GM23338 (cell line): ENCODE measurements at regions not wholly inside any gene's neighbourhood (a gene's known extent, or its start where the extent isn't known, plus 50 kb on each side); places are given as distances from the start of the nearest gene placed in this dataset.

Source experiments
- ATAC-seq: fragments of 200-7000 bp; cut with Tn5 transposase; 3 replicates; pipeline ENCODE4 v1.9.1; 2020
- DNase-seq: peaks from one replicate; pipeline ENCODE4 v3.0.0-alpha.2; 2015; ENCODE audit warnings: low spot score
- H2AFZ ChIP-seq: fragments of 200-600 bp; sonication (generic); 2 replicates; pipeline ENCODE4 v1.8.0; 2016; ENCODE audit warnings: antibody characterized with exemption, mild to moderate bottlenecking, moderate library complexity
- H3F3A ChIP-seq: fragments of 200-600 bp; sonication (generic); replicated peaks from 2 replicates; pipeline ENCODE4 v1.8.0; 2017; ENCODE audit warnings: antibody characterized with exemption, mixed run types, low read depth
- H3K27ac ChIP-seq: fragments of 200-600 bp; sonication (generic); 2 replicates; pipeline ENCODE4 v1.6.1; 2016; ENCODE audit warnings: low read depth
- H3K27me3 ChIP-seq: fragments of 200-600 bp; sonication (generic); 2 replicates; pipeline ENCODE4 v1.8.0; 2016; ENCODE audit warnings: mild to moderate bottlenecking, mixed run types, moderate library complexity; ENCODE audit not compliant: insufficient read depth
- H3K36me3 ChIP-seq: fragments of 200-600 bp; sonication (generic); 2 replicates; pipeline ENCODE4 v1.8.0; 2016; ENCODE audit warnings: mild to moderate bottlenecking; ENCODE audit not compliant: insufficient read depth
- H3K4me1 ChIP-seq: fragments of 200-600 bp; sonication (generic); 2 replicates; pipeline ENCODE4 v1.8.0; 2016; ENCODE audit warnings: mild to moderate bottlenecking, moderate library complexity; ENCODE audit not compliant: insufficient read depth
- H3K4me2 ChIP-seq: fragments of 200-600 bp; sonication (generic); 2 replicates; pipeline ENCODE4 v1.7.1; 2017; ENCODE audit warnings: mixed run types
- H3K4me3 ChIP-seq: fragments of 200-600 bp; sonication (generic); 2 replicates; pipeline ENCODE4 v1.6.1; 2016; ENCODE audit warnings: mixed run types
- H3K79me2 ChIP-seq: fragments of 200-600 bp; sonication (generic); replicated peaks from 2 replicates; pipeline ENCODE4 v1.8.0; 2017; ENCODE audit warnings: mild to moderate bottlenecking; ENCODE audit not compliant: insufficient read depth
- H3K9me2 ChIP-seq: fragments of 200-600 bp; sonication (generic); 2 replicates; pipeline ENCODE4 v1.8.0; 2017; ENCODE audit not compliant: insufficient read depth
- H4K20me1 ChIP-seq: fragments of 200-600 bp; sonication (generic); replicated peaks from 2 replicates; pipeline ENCODE4 v1.8.0; 2017; ENCODE audit warnings: mild to moderate bottlenecking; ENCODE audit not compliant: insufficient read depth
- H3K27ac Mint-ChIP-seq: 2 replicates; pipeline ENCODE4 v1.8.0; 2020; ENCODE audit warnings: inconsistent platforms, mild to moderate bottlenecking, moderate library complexity, mixed read lengths
- H3K27me3 Mint-ChIP-seq: 3 replicates; pipeline ENCODE4 v1.8.0; 2022; ENCODE audit warnings: low read depth, mild to moderate bottlenecking, moderate library complexity, mixed read lengths, inconsistent platforms; ENCODE audit not compliant: insufficient read depth, poor library complexity
- H3K36me3 Mint-ChIP-seq: 3 replicates; pipeline ENCODE4 v1.8.0; 2021; ENCODE audit warnings: low read depth, mild to moderate bottlenecking, inconsistent platforms, moderate library complexity, mixed read lengths
- H3K4me1 Mint-ChIP-seq: 3 replicates; pipeline ENCODE4 v1.8.0; 2020; ENCODE audit warnings: mild to moderate bottlenecking, inconsistent platforms, mixed read lengths
- H3K4me3 Mint-ChIP-seq: 3 replicates; pipeline ENCODE4 v1.8.0; 2021; ENCODE audit warnings: moderate library complexity, mild to moderate bottlenecking, inconsistent platforms, mixed read lengths
- H3K9me3 Mint-ChIP-seq: 3 replicates; pipeline ENCODE4 v1.8.0; 2020; ENCODE audit warnings: moderate library complexity, mild to moderate bottlenecking, inconsistent platforms, mixed read lengths
- CREB1 ChIP-seq: fragments of 250-450 bp; sonication (Bioruptor Pico); IDR thresholded peaks from 2 replicates; pipeline ENCODE4 v1.5.0; 2020; ENCODE audit warnings: low read depth, mild to moderate bottlenecking, moderate library complexity
- EZH2 ChIP-seq: fragments of 200-600 bp; sonication (generic); IDR thresholded peaks from one replicate; pipeline ENCODE4 v1.8.0; 2017; ENCODE audit warnings: antibody characterized with exemption, mild to moderate bottlenecking, low read depth; ENCODE audit not compliant: unreplicated experiment
- EZH2phosphoT487 ChIP-seq: fragments of 200-600 bp; sonication (generic); IDR thresholded peaks from one replicate; pipeline ENCODE4 v1.8.1; 2018; ENCODE audit warnings: antibody characterized with exemption; ENCODE audit not compliant: unreplicated experiment
- JUNB ChIP-seq: IDR thresholded peaks from one replicate; pipeline ENCODE4 v1.6.1; 2016; ENCODE audit warnings: antibody characterized with exemption; ENCODE audit not compliant: unreplicated experiment
- POLR2AphosphoS5 ChIP-seq: IDR thresholded peaks from 2 replicates; pipeline ENCODE4 v1.6.1; 2016; ENCODE audit warnings: antibody characterized with exemption, low read depth
- STAT1 ChIP-seq: IDR thresholded peaks from one replicate; pipeline ENCODE4 v1.6.1; 2016; ENCODE audit warnings: antibody characterized with exemption; ENCODE audit not compliant: unreplicated experiment
- ZNF114 ChIP-seq: fragments of 250-450 bp; sonication (Bioruptor Pico); IDR thresholded peaks from 2 replicates; pipeline ENCODE4 v1.5.0; 2020; ENCODE audit warnings: mild to moderate bottlenecking, moderate library complexity
- ZNF331 ChIP-seq: fragments of 250-450 bp; sonication (Bioruptor Pico); IDR thresholded peaks from 2 replicates; pipeline ENCODE4 v1.5.0; 2020; ENCODE audit warnings: low read depth, mild to moderate bottlenecking, moderate library complexity
- TF ChIP-seq, protein P1 (sequence below): IDR thresholded peaks from 2 replicates; pipeline ENCODE4 v1.6.1; 2016; ENCODE audit warnings: antibody characterized with exemption
- TF ChIP-seq, protein P2 (sequence below), 2 experiments: fragments of 200-600 bp in 1 of 2; sonication (generic) in 1 of 2; conservative IDR thresholded peaks; 2 replicates each; pipeline versions ENCODE4 v1.5.1 to v1.6.1; 2016 to 2017; ENCODE audit warnings: antibody characterized with exemption in 2 of 2, low read depth in 2 of 2, mild to moderate bottlenecking in 2 of 2, moderate library complexity in 1 of 2

DNA sequence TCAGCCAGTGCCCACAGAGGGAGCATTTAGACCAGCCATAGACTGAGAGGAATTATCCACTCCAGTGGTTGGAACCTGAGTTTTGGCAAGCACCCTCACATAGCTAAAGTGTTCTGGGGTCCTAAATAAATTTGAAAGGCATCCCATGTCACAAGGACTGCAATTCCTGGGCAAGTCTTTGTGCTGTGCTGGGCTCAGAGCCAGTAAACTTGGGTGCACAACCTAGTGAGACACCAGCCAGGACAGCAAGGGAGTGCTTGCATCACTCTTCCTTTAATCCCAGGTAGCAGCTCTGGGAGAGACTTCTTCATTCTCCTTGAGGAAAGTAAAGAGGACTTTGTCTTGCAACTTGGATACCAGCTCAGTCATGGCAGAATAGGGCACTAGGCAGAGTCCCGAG, 142.0 kb upstream of the FSCB start:
- H3K36me3 Mint-ChIP-seq = no peaks in the 10 kb centered on the region

DNA sequence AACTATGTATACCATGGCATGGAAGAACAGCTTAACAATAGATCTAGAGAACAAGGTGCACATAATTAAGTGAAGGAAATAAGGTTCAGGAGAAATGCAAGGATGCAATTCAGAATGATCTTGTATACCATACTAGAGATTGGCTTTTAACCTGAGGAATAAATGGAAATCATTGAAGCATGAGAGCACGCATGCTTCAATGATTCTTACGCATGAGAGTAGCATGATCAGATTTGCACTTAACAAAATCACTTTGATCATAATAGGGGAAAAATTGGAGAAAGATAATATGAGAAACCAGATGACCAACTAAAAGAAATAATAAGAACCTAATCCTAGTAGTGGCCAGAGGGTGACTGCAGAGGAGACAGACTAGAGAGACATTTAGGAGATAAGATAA, 133.3 kb upstream of the FSCB start:
- H2AFZ ChIP-seq = no peak overlapping the region
- no peaks in the 10 kb centered on the region for H4K20me1 ChIP-seq
- no peaks in the 10 kb centered on the region for H3K79me2 ChIP-seq
- H3K27me3 ChIP-seq = no peaks in the 10 kb centered on the region
- no peak overlapping the region for H3K4me3 Mint-ChIP-seq
- H3K27ac Mint-ChIP-seq = no peak overlapping the region
- no peak overlapping the region for H3K4me2 ChIP-seq
- no peaks in the 10 kb centered on the region for H3K36me3 ChIP-seq
- TF ChIP-seq EZH2 = no peak
- TF ChIP-seq STAT1 = no peak
- TF ChIP-seq, protein P1, sequence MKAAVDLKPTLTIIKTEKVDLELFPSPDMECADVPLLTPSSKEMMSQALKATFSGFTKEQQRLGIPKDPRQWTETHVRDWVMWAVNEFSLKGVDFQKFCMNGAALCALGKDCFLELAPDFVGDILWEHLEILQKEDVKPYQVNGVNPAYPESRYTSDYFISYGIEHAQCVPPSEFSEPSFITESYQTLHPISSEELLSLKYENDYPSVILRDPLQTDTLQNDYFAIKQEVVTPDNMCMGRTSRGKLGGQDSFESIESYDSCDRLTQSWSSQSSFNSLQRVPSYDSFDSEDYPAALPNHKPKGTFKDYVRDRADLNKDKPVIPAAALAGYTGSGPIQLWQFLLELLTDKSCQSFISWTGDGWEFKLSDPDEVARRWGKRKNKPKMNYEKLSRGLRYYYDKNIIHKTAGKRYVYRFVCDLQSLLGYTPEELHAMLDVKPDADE = no peak
- no peak for TF ChIP-seq ZNF331 (CRISPR knock-in tag)
- TF ChIP-seq, protein P2, sequence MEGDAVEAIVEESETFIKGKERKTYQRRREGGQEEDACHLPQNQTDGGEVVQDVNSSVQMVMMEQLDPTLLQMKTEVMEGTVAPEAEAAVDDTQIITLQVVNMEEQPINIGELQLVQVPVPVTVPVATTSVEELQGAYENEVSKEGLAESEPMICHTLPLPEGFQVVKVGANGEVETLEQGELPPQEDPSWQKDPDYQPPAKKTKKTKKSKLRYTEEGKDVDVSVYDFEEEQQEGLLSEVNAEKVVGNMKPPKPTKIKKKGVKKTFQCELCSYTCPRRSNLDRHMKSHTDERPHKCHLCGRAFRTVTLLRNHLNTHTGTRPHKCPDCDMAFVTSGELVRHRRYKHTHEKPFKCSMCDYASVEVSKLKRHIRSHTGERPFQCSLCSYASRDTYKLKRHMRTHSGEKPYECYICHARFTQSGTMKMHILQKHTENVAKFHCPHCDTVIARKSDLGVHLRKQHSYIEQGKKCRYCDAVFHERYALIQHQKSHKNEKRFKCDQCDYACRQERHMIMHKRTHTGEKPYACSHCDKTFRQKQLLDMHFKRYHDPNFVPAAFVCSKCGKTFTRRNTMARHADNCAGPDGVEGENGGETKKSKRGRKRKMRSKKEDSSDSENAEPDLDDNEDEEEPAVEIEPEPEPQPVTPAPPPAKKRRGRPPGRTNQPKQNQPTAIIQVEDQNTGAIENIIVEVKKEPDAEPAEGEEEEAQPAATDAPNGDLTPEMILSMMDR (conservative IDR thresholded peaks at IDR 0.05; ENCODE audit: low read depth in 2 of 2) = no peak
- no peak for TF ChIP-seq POLR2AphosphoS5
- no peaks in the 10 kb centered on the region for H3F3A ChIP-seq
- ATAC-seq (no peak), DNase-seq (no peak)
- H3K36me3 Mint-ChIP-seq = no peaks in the 10 kb centered on the region
- H3K4me1 ChIP-seq = no peaks in the 10 kb centered on the region
- no peaks in the 10 kb centered on the region for H3K27me3 Mint-ChIP-seq
- no peak overlapping the region for H3K4me3 ChIP-seq
- H3K27ac ChIP-seq = no peak overlapping the region
- no peaks in the 10 kb centered on the region for H3K9me3 Mint-ChIP-seq
- H3K4me1 Mint-ChIP-seq = no peaks in the 10 kb centered on the region
- no peaks in the 10 kb centered on the region for H3K9me2 ChIP-seq

More for the DNA sequence above, 142.0 kb upstream of the FSCB start:
- DNase-seq (no peak), ATAC-seq (no peak)
- Histone ChIP-seq H3K27me3 (no peaks in the 10 kb centered on the region), H3K9me2 (no peaks in the 10 kb centered on the region), H2AFZ (no peak overlapping the region), H3K27ac (no peak overlapping the region), H4K20me1 (no peaks in the 10 kb centered on the region), H3F3A (no peaks in the 10 kb centered on the region), H3K4me2 (no peak overlapping the region), H3K36me3 (no peaks in the 10 kb centered on the region), H3K4me3 (no peak overlapping the region), H3K79me2 (no peaks in the 10 kb centered on the region), H3K4me1 (no peaks in the 10 kb centered on the region)
- Mint-ChIP-seq H3K27ac (no peak overlapping the region), H3K4me3 (no peak overlapping the region), H3K4me1 (no peaks in the 10 kb centered on the region), H3K9me3 (no peaks in the 10 kb centered on the region), H3K27me3 (no peaks in the 10 kb centered on the region)
- TF ChIP-seq CREB1 (no peak), JUNB (no peak)

DNA sequence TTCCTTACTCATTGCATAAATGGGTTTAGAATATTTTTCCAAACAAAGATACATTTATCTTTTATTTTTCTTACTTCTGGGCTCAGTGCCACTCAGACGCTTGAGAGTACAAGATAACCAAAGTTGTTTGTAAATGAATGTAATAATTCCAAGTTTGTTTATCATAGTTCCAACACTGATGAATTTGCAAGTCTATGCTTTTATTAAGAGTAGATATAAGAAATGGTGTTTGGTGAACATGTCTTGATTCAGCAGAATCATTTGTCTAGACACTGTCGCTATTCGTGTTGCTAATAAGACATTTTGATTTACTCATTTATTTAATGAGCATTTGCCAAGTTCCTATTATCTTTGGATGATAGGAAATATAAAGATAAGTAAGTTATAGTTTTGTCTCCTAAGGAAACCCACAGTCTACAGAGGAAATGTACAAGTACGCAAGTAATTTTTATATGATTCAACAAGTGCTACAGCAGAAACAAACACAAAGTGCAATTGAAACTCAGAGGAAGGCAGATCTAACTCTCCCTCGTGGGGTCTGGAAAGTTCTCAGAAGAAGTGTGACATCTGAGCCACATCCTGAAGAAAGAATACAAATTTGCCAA, 132.8 kb upstream of the FSCB start:
- no peak for ATAC-seq
- no peaks in the 10 kb centered on the region for H3K27me3 Mint-ChIP-seq
- no peaks in the 10 kb centered on the region for H4K20me1 ChIP-seq
- TF ChIP-seq ZNF331 (CRISPR knock-in tag) = no peak
- TF ChIP-seq, protein P2 (conservative IDR thresholded peaks at IDR 0.05; ENCODE audit: low read depth in 2 of 2) = no peak
- no peak for TF ChIP-seq CREB1
- no peak for TF ChIP-seq POLR2AphosphoS5
- no peak for TF ChIP-seq ZNF114 (CRISPR knock-in tag)
- no peak for TF ChIP-seq EZH2
- no peak for TF ChIP-seq EZH2phosphoT487
- no peak for TF ChIP-seq JUNB
- TF ChIP-seq, protein P1 = no peak

More for the DNA sequence above, 132.8 kb upstream of the FSCB start:
- Histone ChIP-seq H3F3A (no peaks in the 10 kb centered on the region), H3K27ac (no peak overlapping the region), H3K36me3 (no peaks in the 10 kb centered on the region), H3K4me2 (no peak overlapping the region), H3K79me2 (no peaks in the 10 kb centered on the region), H3K4me1 (no peaks in the 10 kb centered on the region), H3K9me2 (no peaks in the 10 kb centered on the region), H3K27me3 (no peaks in the 10 kb centered on the region), H2AFZ (no peak overlapping the region), H3K4me3 (no peak overlapping the region)
- no peak overlapping the region for H3K27ac Mint-ChIP-seq
- H3K4me1 Mint-ChIP-seq = no peaks in the 10 kb centered on the region
- H3K4me3 Mint-ChIP-seq = no peak overlapping the region
- no peak for DNase-seq
- no peaks in the 10 kb centered on the region for H3K9me3 Mint-ChIP-seq
- no peaks in the 10 kb centered on the region for H3K36me3 Mint-ChIP-seq
